ENCODE measurements at regions not wholly inside any gene's neighbourhood (a gene's known extent, or its start where the extent isn't known, plus 50 kb on each side); places are given as distances from the start of the nearest gene placed in this dataset.
A peak's percentile ranks its signal among the peaks of the same experiment; 100 is the strongest.

DNA sequence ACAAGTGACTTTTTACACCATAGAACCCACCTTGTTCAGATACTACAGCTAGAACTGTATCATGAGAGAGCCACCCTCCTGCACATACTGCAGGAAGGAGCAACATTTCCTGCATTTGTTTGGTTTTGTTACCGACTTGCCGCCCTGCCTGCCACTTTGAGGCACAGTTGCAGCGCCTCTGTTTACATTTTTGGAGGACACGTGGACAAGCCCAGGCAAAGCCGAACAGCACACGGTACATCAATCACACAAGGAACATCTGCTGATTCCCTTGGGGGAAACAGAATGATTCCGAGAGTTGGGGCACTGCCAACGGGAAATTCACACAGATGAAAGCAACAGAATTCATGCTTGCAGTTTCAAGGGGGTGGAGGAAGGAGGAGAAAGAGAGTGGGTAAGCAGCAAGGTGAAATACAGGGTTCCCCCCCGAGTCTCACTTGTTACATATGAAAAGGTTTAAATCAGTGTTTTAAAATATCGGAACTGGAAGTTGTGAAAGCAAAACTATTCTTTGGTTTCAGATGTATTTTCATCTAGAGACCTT lies 110.7 kb downstream of the BTG1 start:
- DNase-seq (ENCODE audit: extremely low read depth in 1 of 2, low read depth in 1 of 2): no peak

GRCh38 chr12:92034083-92034482 lies 111.6 kb downstream of the BTG1 start:
- DNase-seq (ENCODE audit: extremely low read depth in 1 of 2, low read depth in 1 of 2): no peak

GRCh38 chr12:92032965-92033364 lies 112.7 kb downstream of the BTG1 start:
- DNase-seq (ENCODE audit: extremely low read depth in 1 of 2, low read depth in 1 of 2): no peak

- no peak for DNase-seq (ENCODE audit: extremely low read depth in 1 of 2, low read depth in 1 of 2)
Observed at GRCh38 chr12:92032101-92032500, 113.5 kb downstream of the BTG1 start.

- DNase-seq (ENCODE audit: extremely low read depth in 1 of 2, low read depth in 1 of 2): peak in 1 of 2 donors; percentile 22
Observed at GRCh38 chr12:92030618-92031017, 115.0 kb downstream of the BTG1 start.

- no peak for DNase-seq (ENCODE audit: extremely low read depth in 1 of 2, low read depth in 1 of 2)
Observed at GRCh38 chr12:92029902-92030586, 115.6 kb downstream of the BTG1 start.

- no peak for DNase-seq (ENCODE audit: extremely low read depth in 1 of 2, low read depth in 1 of 2)
Observed at GRCh38 chr12:92029136-92029535, 116.5 kb downstream of the BTG1 start.

DNA sequence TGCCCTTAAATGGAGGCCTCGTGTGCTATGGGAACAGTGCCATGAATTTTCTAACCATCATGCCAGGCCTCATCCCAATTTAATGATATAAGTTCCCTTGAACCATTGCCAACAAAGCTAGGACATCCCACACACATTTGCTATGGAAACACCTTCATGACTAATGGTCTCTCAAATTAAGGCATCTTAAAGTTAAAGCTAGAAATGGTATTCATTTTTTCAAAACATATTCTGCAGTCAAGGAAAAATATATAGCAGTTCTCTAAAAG lies 117.3 kb downstream of the BTG1 start:
- DNase-seq (ENCODE audit: extremely low read depth in 1 of 2, low read depth in 1 of 2): no peak

GRCh38 chr12:92027701-92028440 lies 117.8 kb downstream of the BTG1 start:
- DNase-seq (ENCODE audit: extremely low read depth in 1 of 2, low read depth in 1 of 2): no peak

DNA sequence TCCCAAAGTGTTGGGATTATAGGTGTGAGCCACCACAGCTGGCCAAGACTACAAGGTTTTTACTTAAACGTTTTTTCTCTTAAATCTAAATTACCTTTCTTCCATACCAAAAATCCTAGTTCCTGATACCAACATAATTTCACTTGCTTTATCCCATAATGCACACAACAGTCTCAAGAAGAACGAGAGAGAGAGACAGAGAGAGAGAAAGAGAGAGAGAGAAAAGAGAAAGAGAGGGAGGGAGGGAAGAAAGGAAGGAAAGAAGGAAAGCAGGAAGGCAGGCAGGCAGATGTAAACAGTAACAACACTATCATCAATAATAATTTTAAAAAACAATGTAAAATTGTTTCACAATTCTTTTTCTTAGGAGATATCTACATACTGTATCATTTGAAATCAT lies 118.4 kb downstream of the BTG1 start:
- no peak for DNase-seq (ENCODE audit: extremely low read depth in 1 of 2, low read depth in 1 of 2)

GRCh38 chr12:92025462-92026207 lies 120.0 kb downstream of the BTG1 start:
- no peak for DNase-seq (ENCODE audit: extremely low read depth in 1 of 2, low read depth in 1 of 2)

- no peak for DNase-seq (ENCODE audit: extremely low read depth in 1 of 2, low read depth in 1 of 2)
Observed at GRCh38 chr12:92022093-92022492, 123.6 kb downstream of the BTG1 start.

DNA sequence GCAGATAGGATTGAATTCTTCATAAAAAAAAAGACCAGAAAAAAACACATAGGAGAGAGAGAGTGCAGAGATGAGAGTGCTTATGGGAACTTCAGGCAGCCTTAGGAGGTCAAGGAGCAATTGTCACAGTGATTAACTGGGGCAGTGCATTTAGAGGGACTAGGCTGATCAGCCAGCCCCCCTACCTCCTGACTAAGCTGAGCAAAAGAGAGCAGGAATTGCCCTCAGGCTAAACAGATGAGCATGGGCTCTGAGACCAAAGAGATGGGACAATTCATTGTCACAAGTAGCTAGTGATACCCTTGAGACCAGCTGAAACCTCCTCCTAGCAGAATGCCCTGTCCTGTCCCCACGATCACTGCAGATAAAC lies 124.0 kb downstream of the BTG1 start:
- no peak for DNase-seq (ENCODE audit: extremely low read depth in 1 of 2, low read depth in 1 of 2)

DNA sequence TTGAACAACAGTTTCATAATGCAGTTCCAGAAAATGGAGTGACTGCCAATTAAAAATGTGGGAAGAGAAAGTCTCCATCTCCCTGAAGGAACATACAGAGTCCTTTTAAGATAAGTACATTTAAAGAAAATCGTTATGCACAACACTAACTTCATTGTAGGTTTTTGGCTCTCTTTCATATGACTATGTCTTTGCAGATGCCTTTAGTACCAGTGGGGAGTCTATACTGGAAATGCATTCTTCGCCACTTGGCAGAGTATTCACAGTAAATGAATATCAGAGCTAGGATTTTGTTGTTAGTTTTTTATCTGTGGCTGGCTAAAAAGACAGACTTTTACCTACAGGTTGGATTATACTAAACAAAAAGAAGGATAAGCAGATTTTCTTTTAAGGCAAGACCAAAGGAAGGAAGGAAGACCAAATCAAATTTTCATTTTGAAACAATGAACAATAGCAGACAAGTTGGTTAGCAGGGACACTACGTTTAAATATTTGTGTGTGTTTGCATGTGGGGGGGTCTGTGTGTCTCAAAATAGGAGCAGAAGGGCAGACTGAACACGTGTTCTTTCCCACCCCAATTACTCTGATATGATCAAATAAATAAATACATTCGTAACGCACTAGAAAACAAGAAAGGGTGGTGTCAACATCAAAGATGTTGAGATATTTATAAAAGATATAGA lies 124.5 kb downstream of the BTG1 start:
- no peak for DNase-seq (ENCODE audit: extremely low read depth in 1 of 2, low read depth in 1 of 2)

DNA sequence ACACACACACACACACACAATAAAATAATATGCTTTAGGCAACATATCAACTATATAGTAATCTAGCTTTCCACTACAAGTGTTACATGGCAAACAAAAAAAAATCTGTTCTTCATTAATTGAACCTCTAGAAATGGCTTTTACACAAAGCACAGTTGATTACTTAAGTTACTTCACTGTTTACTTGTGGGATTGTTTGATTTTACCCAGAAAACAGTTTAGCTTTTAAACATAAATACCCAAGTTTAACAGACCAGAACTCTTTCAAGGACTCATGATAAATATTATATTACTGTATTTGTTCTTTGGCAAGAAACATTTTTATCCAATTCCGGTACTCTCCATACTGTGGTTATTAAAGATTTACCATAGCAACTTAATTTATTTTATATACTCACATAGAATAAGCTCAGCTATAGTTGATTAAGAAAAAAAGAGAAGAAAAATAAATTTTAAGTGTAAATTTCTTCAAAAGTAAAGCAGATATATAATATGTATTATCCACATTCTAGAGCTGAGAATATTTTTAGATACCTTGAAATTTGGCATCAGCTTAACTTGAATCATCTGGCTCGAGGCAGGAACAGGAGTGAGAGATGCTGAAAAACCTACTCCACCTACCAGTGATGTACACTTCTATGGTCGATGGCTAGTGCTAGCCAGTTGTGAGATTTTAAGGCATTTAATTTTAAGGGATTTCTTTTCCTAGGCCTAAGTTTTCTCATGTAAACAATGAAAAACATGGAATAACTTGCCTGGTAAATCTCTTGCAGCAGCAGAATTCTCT lies 126.0 kb downstream of the BTG1 start:
- no peak for DNase-seq (ENCODE audit: extremely low read depth in 1 of 2, low read depth in 1 of 2)

GRCh38 chr12:92012691-92013090 lies 133.0 kb downstream of the BTG1 start:
- no peak for DNase-seq (ENCODE audit: extremely low read depth in 1 of 2, low read depth in 1 of 2)

DNA sequence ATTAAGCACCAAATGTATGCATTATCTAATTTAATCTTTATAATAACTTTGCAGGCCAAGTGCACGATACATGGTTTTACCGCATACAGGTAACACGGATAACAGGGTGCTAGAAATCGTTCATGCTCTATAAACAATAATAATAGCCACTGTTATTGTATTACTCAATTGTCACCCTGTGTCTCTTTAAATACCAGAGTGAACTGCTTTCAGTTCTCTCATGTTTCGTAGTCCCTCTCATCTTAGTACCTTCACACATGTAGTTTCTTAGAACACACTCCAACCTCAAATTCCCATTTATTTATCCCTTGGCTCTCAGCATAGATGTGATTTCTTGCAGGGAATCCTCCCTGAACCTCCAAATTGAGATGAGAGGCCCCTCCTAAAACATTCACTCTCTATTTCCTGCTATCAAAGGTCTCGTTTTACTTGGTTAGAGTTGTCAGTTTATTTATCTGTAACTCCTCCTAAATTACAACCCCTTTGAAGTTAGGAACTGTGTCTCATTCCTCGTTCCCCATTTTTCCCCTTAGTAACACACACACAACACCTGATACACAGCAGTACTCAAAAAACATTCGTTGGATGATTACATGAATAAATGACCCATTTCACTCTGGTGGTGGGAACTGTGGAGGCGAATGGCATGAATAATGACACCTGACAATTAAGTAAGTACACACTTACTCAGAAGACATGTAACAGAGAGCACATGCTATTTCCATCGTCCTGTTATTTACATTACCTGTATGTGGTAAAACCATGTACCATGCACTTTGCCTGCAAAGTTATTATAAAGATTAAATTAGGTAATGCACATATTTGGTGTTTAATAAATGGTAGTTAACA lies 134.6 kb downstream of the BTG1 start:
- DNase-seq (ENCODE audit: extremely low read depth in 1 of 2, low read depth in 1 of 2): no peak

GRCh38 chr12:92010368-92010767 lies 135.3 kb downstream of the BTG1 start:
- no peak for DNase-seq (ENCODE audit: extremely low read depth in 1 of 2, low read depth in 1 of 2)

- DNase-seq (ENCODE audit: extremely low read depth in 1 of 2, low read depth in 1 of 2): no peak
Observed at GRCh38 chr12:92008345-92008744, 137.3 kb downstream of the BTG1 start.

DNA sequence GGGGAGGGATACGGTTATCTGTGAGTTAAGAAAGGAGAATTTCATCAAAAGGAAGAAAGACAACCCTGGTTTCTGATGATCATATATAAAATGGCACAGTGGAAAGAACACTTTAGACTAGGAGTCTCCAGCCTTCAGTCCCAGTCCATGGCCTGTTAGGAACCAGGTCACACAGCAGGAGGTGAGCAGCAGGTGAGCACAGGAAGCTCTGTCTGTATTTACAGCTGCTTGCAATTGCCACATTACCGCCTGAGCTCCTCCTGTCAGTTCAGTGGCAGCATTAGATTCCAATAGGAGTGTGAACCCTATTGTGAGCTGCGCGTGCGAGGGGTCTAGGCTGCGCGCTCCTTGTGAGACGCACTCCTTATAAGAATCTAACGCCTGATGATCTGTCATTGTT lies 137.9 kb downstream of the BTG1 start:
- DNase-seq (ENCODE audit: extremely low read depth in 1 of 2, low read depth in 1 of 2): no peak

Measured in stimulated activated CD8-positive, alpha-beta memory T cell treated with anti-CD3 and anti-CD28 coated beads, Interleukin-7, amount 100 ng/mL, for 48 hours (primary cell).